DND-41 (cell line): ENCODE measurements at regions not wholly inside any gene's neighbourhood (a gene's known extent, or its start where the extent isn't known, plus 50 kb on each side); places are given as distances from the start of the nearest gene placed in this dataset.

Source experiments
- ATAC-seq: fragments of 200-7000 bp; cut with Tn5 transposase; 3 replicates; pipeline ENCODE4 v1.9.1; 2021; ENCODE audit warnings: low read depth; ENCODE audit not compliant: insufficient read depth
- DNase-seq: peaks from one replicate; pipeline ENCODE4 v3.0.0-alpha.2; 2020
- H2AFZ ChIP-seq: 2 replicates; pipeline ENCODE4 v1.6.0; 2012; ENCODE audit warnings: low read depth, low read length
- H3K27ac ChIP-seq: 2 replicates; pipeline ENCODE4 v1.5.1; 2012; ENCODE audit warnings: low read length, inconsistent platforms
- H3K27me3 ChIP-seq: fragments of 200-600 bp; sonication (generic); 2 replicates; pipeline ENCODE4 v1.6.0; 2012; ENCODE audit warnings: low read length, mild to moderate bottlenecking, inconsistent platforms; ENCODE audit not compliant: insufficient read depth, poor library complexity
- H3K36me3 ChIP-seq: 2 replicates; pipeline ENCODE4 v1.5.1; 2012; ENCODE audit warnings: low read length, inconsistent platforms; ENCODE audit not compliant: insufficient read depth
- H3K4me1 ChIP-seq: 2 replicates; pipeline ENCODE4 v1.5.1; 2012; ENCODE audit warnings: mild to moderate bottlenecking, low read length; ENCODE audit not compliant: insufficient read depth
- H3K4me2 ChIP-seq: 2 replicates; pipeline ENCODE4 v1.6.0; 2012; ENCODE audit warnings: mild to moderate bottlenecking, moderate library complexity, low read length, inconsistent platforms; ENCODE audit not compliant: insufficient read depth
- H3K4me3 ChIP-seq, 2 experiments: fragments of 200-600 bp in 1 of 2; shearing (Covaris generic) in 1 of 2; 2 replicates each; pipeline ENCODE4 v1.5.1; 2012 to 2016; ENCODE audit warnings: inconsistent platforms in 2 of 2, low read length in 2 of 2, mild to moderate bottlenecking in 2 of 2, low read depth in 1 of 2, moderate library complexity in 1 of 2
- H3K79me2 ChIP-seq: 2 replicates; pipeline ENCODE4 v1.6.0; 2012; ENCODE audit warnings: low read length, inconsistent platforms; ENCODE audit not compliant: insufficient read depth
- H3K9ac ChIP-seq: 2 replicates; pipeline ENCODE4 v1.6.0; 2012; ENCODE audit warnings: low read depth, mild to moderate bottlenecking, inconsistent platforms, low read length, moderate library complexity
- H3K9me3 ChIP-seq: 2 replicates; pipeline ENCODE4 v1.5.1; 2012; ENCODE audit warnings: low read length, moderate library complexity, mild to moderate bottlenecking, inconsistent platforms; ENCODE audit not compliant: insufficient read depth, severe bottlenecking
- H4K20me1 ChIP-seq: 2 replicates; pipeline ENCODE4 v1.6.0; 2012; ENCODE audit warnings: low read length; ENCODE audit not compliant: insufficient read depth
- EZH2 ChIP-seq: IDR thresholded peaks from 3 replicates; pipeline ENCODE4 v1.6.1; 2012; ENCODE audit warnings: borderline replicate concordance, low read depth, mild to moderate bottlenecking, moderate library complexity, low read length, inconsistent platforms; ENCODE audit not compliant: severe bottlenecking
- TF ChIP-seq, protein P1 (sequence below): IDR thresholded peaks from 2 replicates; pipeline ENCODE4 v1.5.1; 2012; ENCODE audit warnings: borderline replicate concordance, low read length, moderate library complexity, mild to moderate bottlenecking; ENCODE audit not compliant: poor library complexity, severe bottlenecking; ENCODE audit errors: extremely low read depth

DNA sequence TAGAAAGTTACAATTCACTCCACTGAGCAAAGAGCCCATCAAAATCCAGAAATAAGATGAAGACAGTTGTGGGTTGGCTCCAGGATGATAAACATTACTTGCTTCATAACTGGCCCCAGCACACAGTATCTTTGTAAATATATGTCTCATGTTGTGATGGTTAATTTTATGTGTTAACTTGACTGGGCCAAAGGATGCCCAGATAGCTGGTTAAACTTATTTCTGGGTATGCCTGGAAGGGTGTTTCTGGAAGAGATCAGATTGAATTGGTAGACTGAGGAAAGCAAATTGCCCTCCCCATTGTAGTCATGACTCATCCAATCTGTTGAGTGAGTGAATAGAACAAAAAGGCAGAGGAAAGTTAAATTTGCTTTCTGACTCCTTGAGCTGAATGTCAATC is 373.8 kb downstream of the LNPK start:
- H3K4me3 ChIP-seq: no peak overlapping the region
- ATAC-seq: no peak
- H3K4me2 ChIP-seq: no peak overlapping the region
- no peaks in the 10 kb centered on the region for H3K79me2 ChIP-seq
- H3K9ac ChIP-seq: no peak overlapping the region
- no peaks in the 10 kb centered on the region for H3K4me1 ChIP-seq
- H3K36me3 ChIP-seq: no peaks in the 10 kb centered on the region
- H3K27ac ChIP-seq: no peak overlapping the region
- H3K9me3 ChIP-seq: no peaks in the 10 kb centered on the region
- no peaks in the 10 kb centered on the region for H4K20me1 ChIP-seq
- DNase-seq: no peak
- TF ChIP-seq, protein P1, sequence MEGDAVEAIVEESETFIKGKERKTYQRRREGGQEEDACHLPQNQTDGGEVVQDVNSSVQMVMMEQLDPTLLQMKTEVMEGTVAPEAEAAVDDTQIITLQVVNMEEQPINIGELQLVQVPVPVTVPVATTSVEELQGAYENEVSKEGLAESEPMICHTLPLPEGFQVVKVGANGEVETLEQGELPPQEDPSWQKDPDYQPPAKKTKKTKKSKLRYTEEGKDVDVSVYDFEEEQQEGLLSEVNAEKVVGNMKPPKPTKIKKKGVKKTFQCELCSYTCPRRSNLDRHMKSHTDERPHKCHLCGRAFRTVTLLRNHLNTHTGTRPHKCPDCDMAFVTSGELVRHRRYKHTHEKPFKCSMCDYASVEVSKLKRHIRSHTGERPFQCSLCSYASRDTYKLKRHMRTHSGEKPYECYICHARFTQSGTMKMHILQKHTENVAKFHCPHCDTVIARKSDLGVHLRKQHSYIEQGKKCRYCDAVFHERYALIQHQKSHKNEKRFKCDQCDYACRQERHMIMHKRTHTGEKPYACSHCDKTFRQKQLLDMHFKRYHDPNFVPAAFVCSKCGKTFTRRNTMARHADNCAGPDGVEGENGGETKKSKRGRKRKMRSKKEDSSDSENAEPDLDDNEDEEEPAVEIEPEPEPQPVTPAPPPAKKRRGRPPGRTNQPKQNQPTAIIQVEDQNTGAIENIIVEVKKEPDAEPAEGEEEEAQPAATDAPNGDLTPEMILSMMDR: no peak
- no peak for TF ChIP-seq EZH2
- H3K27me3 ChIP-seq: peaks cover 21% of the 10 kb centered on the region
- H2AFZ ChIP-seq: no peak overlapping the region

DNA sequence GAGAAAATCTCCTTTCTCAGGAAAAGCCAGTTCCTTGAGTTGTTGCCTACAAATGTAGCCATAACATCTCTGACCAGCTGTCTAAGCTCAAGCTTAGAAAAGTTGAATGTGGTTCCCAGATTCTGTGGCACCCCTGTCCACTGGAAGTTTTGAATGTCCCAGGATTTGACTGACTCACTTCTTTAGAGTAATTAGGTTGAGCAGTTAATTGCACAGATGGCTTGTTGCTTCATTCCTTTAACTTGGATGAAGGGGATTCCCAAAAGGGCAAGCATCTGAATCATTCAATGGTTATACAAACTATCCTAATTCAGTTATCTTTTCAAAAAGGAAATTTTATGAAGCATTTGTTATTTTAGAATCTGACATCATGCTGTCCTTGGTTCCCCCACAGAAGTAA is 374.7 kb downstream of the LNPK start:
- Histone ChIP-seq H2AFZ (no peak overlapping the region), H3K27me3 (peaks cover 17% of the 10 kb centered on the region), H3K36me3 (no peaks in the 10 kb centered on the region), H3K27ac (no peak overlapping the region), H4K20me1 (no peaks in the 10 kb centered on the region), H3K9ac (no peak overlapping the region), H3K4me1 (no peaks in the 10 kb centered on the region), H3K4me2 (no peak overlapping the region), H3K9me3 (no peaks in the 10 kb centered on the region), H3K79me2 (no peaks in the 10 kb centered on the region), H3K4me3 (no peak overlapping the region)
- DNase-seq (no peak), ATAC-seq (no peak)
- TF ChIP-seq, protein P1: no peak
- TF ChIP-seq EZH2: no peak

DNA sequence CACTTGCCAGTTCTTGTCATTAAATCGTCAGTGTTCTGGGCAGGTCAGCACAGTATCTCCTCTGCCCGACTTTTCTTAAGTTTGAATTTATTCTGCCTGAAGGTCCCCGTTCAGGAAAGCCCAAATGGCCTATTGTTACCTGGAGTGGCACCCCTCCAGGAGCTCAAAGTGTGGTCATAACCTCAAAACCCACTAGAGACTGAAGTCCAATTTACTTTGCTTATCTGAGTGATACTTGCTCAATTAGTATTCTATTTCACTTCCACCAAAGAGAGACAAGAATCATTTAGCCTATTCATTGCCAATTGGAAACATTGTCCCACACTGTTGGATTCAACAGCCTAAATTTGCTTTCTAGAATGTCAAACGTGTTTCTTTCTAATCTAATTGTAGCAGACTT is 375.3 kb downstream of the LNPK start:
- Histone ChIP-seq H4K20me1 (no peaks in the 10 kb centered on the region), H3K27ac (no peak overlapping the region), H2AFZ (no peak overlapping the region), H3K4me1 (no peaks in the 10 kb centered on the region), H3K9ac (no peak overlapping the region), H3K36me3 (no peaks in the 10 kb centered on the region), H3K79me2 (no peaks in the 10 kb centered on the region), H3K27me3 (peaks cover 13% of the 10 kb centered on the region), H3K4me3 (no peak overlapping the region), H3K4me2 (no peak overlapping the region), H3K9me3 (no peaks in the 10 kb centered on the region)
- TF ChIP-seq, protein P1: no peak
- no peak for TF ChIP-seq EZH2
- ATAC-seq (no peak), DNase-seq (no peak)

DNA sequence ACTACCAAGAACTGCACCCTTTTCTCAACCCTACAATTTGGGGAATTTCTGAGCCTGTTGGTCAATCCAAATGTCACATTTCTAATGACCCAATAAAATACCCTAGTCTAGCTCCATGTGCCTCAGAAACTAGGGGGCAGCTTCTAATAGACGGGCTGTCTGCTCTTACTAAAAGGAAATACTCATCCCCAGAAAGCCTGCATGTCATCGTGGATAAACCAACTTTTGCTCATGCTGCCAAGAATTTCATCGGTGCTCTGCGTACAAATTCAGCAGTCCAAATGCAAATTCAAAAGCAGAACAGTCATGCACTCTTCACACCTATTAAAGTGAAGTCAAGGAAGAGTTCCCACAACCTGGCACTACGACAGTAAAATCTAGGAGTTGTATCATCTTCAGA is 377.3 kb downstream of the LNPK start:
- H3K4me2 ChIP-seq: no peak overlapping the region
- H4K20me1 ChIP-seq: no peaks in the 10 kb centered on the region
- no peaks in the 10 kb centered on the region for H3K4me1 ChIP-seq
- H3K36me3 ChIP-seq: no peaks in the 10 kb centered on the region
- TF ChIP-seq EZH2: no peak
- TF ChIP-seq, protein P1: no peak
- ATAC-seq: no peak
- no peak overlapping the region for H3K27ac ChIP-seq
- DNase-seq: no peak
- H3K27me3 ChIP-seq: peaks cover 10% of the 10 kb centered on the region
- no peak overlapping the region for H3K9ac ChIP-seq
- no peaks in the 10 kb centered on the region for H3K79me2 ChIP-seq
- H3K9me3 ChIP-seq: no peaks in the 10 kb centered on the region
- H3K4me3 ChIP-seq: no peak overlapping the region
- no peak overlapping the region for H2AFZ ChIP-seq
